ENCODE measurements at regions not wholly inside any gene's neighbourhood (a gene's known extent, or its start where the extent isn't known, plus 50 kb on each side); places are given as distances from the start of the nearest gene placed in this dataset.

GRCh38 chr2:207291625-207292252 lies 126.0 kb upstream of the KLF7 start:
- FAIRE-seq: no peak
- TF ChIP-seq, protein P1, sequence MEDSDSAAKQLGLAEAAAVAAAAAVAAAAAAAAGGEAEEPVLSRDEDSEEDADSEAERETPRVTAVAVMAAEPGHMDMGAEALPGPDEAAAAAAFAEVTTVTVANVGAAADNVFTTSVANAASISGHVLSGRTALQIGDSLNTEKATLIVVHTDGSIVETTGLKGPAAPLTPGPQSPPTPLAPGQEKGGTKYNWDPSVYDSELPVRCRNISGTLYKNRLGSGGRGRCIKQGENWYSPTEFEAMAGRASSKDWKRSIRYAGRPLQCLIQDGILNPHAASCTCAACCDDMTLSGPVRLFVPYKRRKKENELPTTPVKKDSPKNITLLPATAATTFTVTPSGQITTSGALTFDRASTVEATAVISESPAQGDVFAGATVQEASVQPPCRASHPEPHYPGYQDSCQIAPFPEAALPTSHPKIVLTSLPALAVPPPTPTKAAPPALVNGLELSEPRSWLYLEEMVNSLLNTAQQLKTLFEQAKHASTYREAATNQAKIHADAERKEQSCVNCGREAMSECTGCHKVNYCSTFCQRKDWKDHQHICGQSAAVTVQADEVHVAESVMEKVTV (CRISPR knock-in tag; IDR thresholded peaks at IDR 0.05): no peak
- no peak for TF ChIP-seq ILF3 (IDR thresholded peaks at IDR 0.05; ENCODE audit: borderline replicate concordance)
- no peak for TF ChIP-seq ETV5 (CRISPR knock-in tag; IDR thresholded peaks at IDR 0.05; ENCODE audit: low read depth)
- no peak for TF ChIP-seq NCOA6 (IDR thresholded peaks at IDR 0.05)
- no peak for TF ChIP-seq DIDO1 (tag; IDR thresholded peaks at IDR 0.05; ENCODE audit: low read depth)
- no peak for TF ChIP-seq FOXJ3 (CRISPR knock-in tag; IDR thresholded peaks at IDR 0.05)
- TF ChIP-seq ZNF77 (CRISPR knock-in tag; IDR thresholded peaks at IDR 0.05): no peak
- TF ChIP-seq TARDBP (IDR thresholded peaks at IDR 0.05): no peak
- TF ChIP-seq POLR2AphosphoS2 (IDR thresholded peaks at IDR 0.05; ENCODE audit: low read length): no peak
- TF ChIP-seq ILK (tag; IDR thresholded peaks at IDR 0.05; ENCODE audit: borderline replicate concordance, low read depth): no peak
- no peak for TF ChIP-seq ZNF583 (CRISPR knock-in tag; IDR thresholded peaks at IDR 0.05)
- TF ChIP-seq SLC30A9 (CRISPR knock-in tag; IDR thresholded peaks at IDR 0.05): no peak
- TF ChIP-seq HIVEP1 (CRISPR knock-in tag; IDR thresholded peaks at IDR 0.05): no peak
- TF ChIP-seq ZNF197 (CRISPR knock-in tag; IDR thresholded peaks at IDR 0.05; ENCODE audit: low read depth): no peak
- no peak for TF ChIP-seq BCLAF1 (IDR thresholded peaks at IDR 0.05; ENCODE audit: borderline replicate concordance in 1 of 2, control insufficient read depth in 1 of 2, low read depth in 2 of 2, low read length in 1 of 2)
- TF ChIP-seq ZNF184 (CRISPR knock-in tag; IDR thresholded peaks at IDR 0.05): no peak
- TF ChIP-seq PCBP1 (IDR thresholded peaks at IDR 0.05; ENCODE audit: low read depth, low read length, poor library complexity, severe bottlenecking): no peak
- no peak for TF ChIP-seq RBBP5 (IDR thresholded peaks at IDR 0.05; ENCODE audit: borderline replicate concordance, insufficient read depth, low read length, poor library complexity, severe bottlenecking)
- no peak overlapping the region for H3K4me3 ChIP-seq
- no peaks in the 10 kb centered on the region for H3K79me2 ChIP-seq (ENCODE audit: control insufficient read depth, insufficient read depth, low read length)
- no peak for DNase-seq (ENCODE audit: extremely low read depth in 1 of 4, low spot score in 3 of 4)
- WGBS (ENCODE audit: insufficient coverage, low coverage, missing lambda C conversion rate): 16% methylated on average over 4 of the region's 5 CpGs
- no peaks in the 10 kb centered on the region for H3K9me3 ChIP-seq (replicated peaks; ENCODE audit: control insufficient read depth, insufficient read depth, low read depth, low read length)
- intact Hi-C loops (cut with micrococcal nuclease) (no loop called here), in situ Hi-C loops (cut with MboI) (no loop called here)
- no TSS peak for BruUV-seq (replicated peaks)
- H2AFZ ChIP-seq (ENCODE audit: low read depth, low read length): no peak overlapping the region
- no peaks in the 10 kb centered on the region for H3K27me3 ChIP-seq (ENCODE audit: control insufficient read depth in 2 of 2, insufficient read depth in 2 of 2, low read length in 2 of 2)
- no peaks in the 10 kb centered on the region for H3K36me3 ChIP-seq (ENCODE audit: control insufficient read depth, insufficient read depth, low read length)
- H4K20me1 ChIP-seq (replicated peaks; ENCODE audit: control insufficient read depth, insufficient read depth, low read length): no peaks in the 10 kb centered on the region
- H3K4me1 ChIP-seq (replicated peaks in 1 of 2; ENCODE audit: control insufficient read depth in 2 of 2, insufficient read depth in 2 of 2, low read length in 2 of 2): no peaks in the 10 kb centered on the region
- no peak for ATAC-seq
- ChIA-PET POLR2A (interaction anchor here (1.1 kb wide), 1 partner anchor 16 kb away, joined by 4 read pairs; no protein-coding TSS in a partner anchor), CTCF (ENCODE audit: low intra/inter-chr PET ratio) (no interaction called here)
- H3K27ac ChIP-seq (ENCODE audit: extremely low read depth, low read depth, low read length): no peak overlapping the region
- H3K9ac ChIP-seq (ENCODE audit: insufficient read depth in 1 of 2, low read depth in 2 of 2, low read length in 2 of 2): no peak overlapping the region
- H3K4me2 ChIP-seq (ENCODE audit: insufficient read depth, low read length): no peak overlapping the region
- no peaks in the 10 kb centered on the region for H3K9me1 ChIP-seq (ENCODE audit: control insufficient read depth, insufficient read depth, low read length)

All from K562 (cell line).